IPS-NIHi11 (cell line): ENCODE measurements at regions not wholly inside any gene's neighbourhood (a gene's known extent, or its start where the extent isn't known, plus 50 kb on each side); places are given as distances from the start of the nearest gene placed in this dataset.
"Not testable (repeated sequence)": the region's sequence is repeated elsewhere in the genome, so short reads cannot be mapped to it uniquely, and the experiment has no call there.

ENCODE experiments used
- DNase-seq: peaks from one replicate; pipeline ENCODE4 v3.0.0; 2012; ENCODE audit warnings: mixed read lengths, low spot score

DNA sequence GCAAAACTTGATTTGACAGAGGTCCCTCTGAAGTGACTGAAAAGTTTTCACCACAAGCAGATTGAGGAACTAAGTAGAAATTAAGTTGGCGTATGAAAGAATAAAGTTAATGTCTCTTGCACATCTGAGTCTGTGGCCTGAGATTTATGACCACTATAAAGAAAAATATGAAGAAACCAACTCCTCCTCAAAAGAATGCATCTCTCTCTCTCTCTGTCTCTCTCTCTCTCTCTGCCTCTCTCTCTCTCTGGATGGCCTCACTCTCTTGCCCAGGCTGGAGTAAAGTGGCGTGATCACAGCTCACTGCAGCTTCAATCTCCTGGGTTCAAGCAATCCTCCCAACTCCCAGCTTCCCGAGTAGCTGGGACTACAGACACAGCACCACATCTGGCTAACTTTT is 55.2 kb downstream of the RPL22L1 start:
- no peak for DNase-seq

- no peak for DNase-seq
These were observed 56.7 kb downstream of the RPL22L1 start for GRCh38 chr3:170813266-170813665.

DNA sequence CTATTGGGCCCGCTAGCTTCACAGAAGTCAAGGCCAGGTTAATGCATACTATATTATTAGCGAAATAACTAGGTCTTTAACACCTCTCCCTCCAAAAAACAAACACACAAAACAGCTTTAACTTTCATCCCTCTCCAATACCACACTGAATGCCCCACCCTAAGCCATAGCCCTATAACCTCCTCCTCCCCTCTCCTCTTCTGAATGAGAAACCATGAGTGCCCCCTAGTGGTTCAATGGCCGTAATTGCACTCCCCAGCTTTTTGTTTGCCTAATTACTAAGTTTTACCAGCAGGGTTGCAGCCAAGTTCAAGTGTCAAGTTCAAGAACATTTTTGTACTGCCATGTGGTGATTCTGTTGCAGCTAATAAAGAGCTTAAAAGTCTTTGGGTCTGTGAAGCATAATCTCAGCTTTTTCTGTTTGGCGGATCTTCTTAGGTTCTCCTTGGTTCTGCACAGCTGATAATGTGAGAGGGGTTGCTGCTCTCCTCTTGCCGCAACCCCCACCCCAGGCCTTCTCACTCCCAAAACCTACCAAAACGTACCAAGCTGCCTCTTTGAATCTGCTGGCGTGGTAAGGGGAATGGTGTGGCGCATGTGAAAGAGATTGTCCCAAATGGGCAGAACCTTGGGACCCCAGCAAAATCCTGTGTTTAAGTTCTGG is 57.9 kb downstream of the RPL22L1 start:
- peak; percentile 87 for DNase-seq

DNA sequence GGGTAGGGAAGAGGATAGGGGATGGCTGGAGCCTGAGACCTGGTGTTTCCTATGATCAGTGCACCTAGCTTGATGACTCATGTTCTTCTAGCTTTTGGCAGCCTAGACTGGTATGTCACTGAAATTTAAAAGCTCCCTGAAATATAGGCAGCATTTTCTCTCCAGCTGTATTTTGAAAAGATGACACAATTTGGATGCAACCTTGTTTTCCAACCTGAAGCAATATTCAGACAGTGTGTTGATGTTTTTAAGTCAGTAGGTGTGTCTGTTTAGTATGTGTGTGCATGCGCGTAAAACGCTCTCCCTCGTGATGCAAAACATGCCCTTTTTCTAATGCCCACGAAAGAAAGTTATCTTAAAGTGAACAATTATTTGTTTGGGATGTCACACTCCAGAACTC is 58.5 kb downstream of the RPL22L1 start:
- no peak for DNase-seq

DNA sequence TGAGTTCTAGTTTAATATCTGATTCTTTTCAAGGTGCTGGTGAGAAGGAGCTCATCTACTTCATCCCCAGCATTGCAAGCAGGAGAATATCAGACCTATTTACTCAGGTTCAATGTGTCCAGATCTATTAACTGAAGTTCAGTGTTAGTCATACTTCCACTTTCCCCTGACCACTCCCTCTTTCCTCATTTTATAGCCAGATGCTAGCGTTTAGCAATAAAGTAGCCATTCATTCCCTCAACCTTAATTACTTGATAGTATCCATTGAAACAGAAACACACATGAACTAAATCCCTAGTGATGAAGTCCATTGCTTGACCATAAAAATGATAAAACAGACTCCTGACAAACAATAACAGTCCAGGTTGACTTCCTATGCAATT is 60.0 kb downstream of the RPL22L1 start:
- DNase-seq, result no peak

GRCh38 chr3:170809007-170809974 is 60.7 kb downstream of the RPL22L1 start:
- DNase-seq, result peak; percentile 60

- no peak for DNase-seq
These were observed 62.0 kb downstream of the RPL22L1 start for GRCh38 chr3:170808041-170808440.

GRCh38 chr3:170806676-170807075 is 63.3 kb downstream of the RPL22L1 start:
- no peak for DNase-seq

GRCh38 chr3:170806141-170806540 is 63.9 kb downstream of the RPL22L1 start:
- DNase-seq, result no peak

DNA sequence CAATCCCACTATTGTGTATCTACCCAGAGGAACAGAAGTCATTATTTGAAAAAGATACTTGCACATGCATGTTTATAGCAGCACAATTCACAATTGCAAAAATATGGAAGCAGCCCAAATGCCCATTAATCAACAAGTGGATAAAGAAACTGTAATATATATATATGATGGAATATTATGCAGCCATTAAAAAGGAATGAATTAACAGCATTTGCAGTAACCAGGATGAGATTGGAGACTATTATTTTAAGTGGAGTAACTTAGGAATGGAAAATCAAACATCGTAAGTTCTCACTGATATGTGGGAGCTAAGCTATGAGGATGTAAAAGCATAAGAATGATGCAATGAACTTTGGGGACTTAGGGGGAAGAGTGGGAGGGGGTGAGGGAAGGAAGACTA is 64.7 kb downstream of the RPL22L1 start:
- not testable (repeated sequence) for DNase-seq

- DNase-seq, result not testable (repeated sequence)
These were observed 65.4 kb downstream of the RPL22L1 start for GRCh38 chr3:170804634-170805033.

GRCh38 chr3:170804078-170804477 is 65.9 kb downstream of the RPL22L1 start:
- no peak for DNase-seq

GRCh38 chr3:170802164-170803151 is 67.5 kb downstream of the RPL22L1 start:
- no peak for DNase-seq

GRCh38 chr3:170801597-170801996 is 68.4 kb downstream of the RPL22L1 start:
- DNase-seq, result no peak

DNA sequence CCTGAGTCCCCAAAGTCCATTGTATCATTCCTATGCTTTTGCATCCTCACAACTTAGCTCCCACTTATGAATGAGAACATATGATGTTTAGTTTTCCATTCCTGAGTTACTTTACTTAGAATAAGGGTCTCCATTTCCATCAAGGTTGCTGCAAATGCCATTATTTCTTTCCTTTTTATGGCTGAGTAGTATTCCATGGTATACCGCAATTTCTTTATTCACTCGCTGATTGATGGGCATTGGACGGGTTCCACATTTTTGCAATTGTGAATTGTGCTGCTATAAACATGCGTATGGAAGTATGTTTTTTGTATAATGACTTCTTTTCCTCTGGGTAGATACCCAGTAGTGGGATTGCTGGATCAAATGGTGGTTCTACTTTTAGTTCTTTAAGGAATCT is 69.7 kb downstream of the RPL22L1 start:
- DNase-seq, result not testable (repeated sequence)

GRCh38 chr3:170799009-170799408 is 71.0 kb downstream of the RPL22L1 start:
- no peak for DNase-seq

DNA sequence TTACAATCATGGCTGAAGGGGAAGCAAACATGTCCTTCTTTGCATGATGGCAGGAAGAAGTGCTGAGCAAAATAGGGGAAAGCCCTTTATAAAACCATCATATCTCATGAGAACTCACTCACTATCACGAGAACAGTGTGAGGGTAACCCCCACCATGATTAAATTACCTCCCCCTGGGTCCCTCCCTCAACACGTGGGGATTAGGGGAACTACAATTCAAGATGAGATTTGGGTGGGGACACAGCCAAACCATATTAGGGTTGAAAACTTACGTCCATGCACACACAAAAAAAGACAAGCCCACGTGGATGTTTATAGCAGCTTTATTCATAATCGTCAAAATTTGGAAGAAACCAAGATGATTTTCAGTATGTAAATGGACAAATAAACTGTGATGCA is 72.3 kb downstream of the RPL22L1 start:
- DNase-seq, result no peak

- DNase-seq, result no peak
These were observed 77.5 kb downstream of the RPL22L1 start for GRCh38 chr3:170792471-170792870.

DNA sequence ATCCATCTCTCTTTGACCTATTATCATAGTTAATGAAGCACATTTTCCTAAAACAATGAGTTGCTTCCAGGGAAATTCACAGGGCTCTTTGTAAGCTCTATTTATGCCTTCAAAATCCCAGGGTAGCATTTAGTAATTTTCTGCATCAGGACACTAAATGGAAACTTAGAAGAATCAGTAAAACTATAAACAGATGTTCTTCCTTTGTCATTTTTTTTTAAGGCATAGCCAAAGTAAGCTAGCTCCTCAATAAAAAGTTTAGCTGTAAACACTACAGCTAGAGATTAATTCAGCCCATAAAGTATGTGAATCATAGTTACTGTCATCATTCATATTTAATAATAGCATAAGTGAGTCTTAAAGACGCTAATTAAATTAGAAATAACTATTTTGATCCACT is 79.3 kb downstream of the RPL22L1 start:
- no peak for DNase-seq

GRCh38 chr3:170787464-170787863 is 82.5 kb downstream of the RPL22L1 start:
- DNase-seq, result no peak

DNA sequence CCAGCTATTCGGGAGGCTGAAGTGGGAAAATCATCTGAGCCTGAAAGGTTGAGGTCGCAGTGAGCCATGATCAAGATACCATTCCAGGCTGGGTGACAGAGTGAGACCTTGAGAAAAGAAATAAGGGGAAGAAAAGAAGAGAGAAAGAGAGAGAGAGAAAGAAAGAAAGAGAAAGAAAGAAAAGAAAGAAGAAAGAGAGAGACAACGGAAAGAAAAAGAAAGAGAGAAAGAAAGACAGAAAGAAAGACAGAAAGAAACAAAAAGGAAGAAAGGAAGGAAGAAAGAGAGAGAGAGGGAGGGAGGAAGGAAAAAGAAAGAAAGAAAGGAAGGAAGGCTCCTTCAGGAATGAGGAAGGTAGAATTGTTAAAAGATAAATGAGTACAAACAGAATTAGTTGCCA is 84.5 kb downstream of the RPL22L1 start:
- no peak for DNase-seq

- DNase-seq, result no peak
These were observed 85.6 kb downstream of the RPL22L1 start for GRCh38 chr3:170784406-170784805.
